HepG2 (cell line): ENCODE measurements at regions not wholly inside any gene's neighbourhood (a gene's known extent, or its start where the extent isn't known, plus 50 kb on each side); places are given as distances from the start of the nearest gene placed in this dataset.

Experiments
- ATAC-seq: fragments of 200-7000 bp; cut with Tn5 transposase; 3 replicates; pipeline ENCODE4 v1.9.1; 2020; ENCODE audit warnings: mild to moderate bottlenecking, moderate library complexity
- BruUV-seq: library from RNA; stranded (reverse); fragments of 400-500 nt; replicated peaks from 2 replicates; lab custom pipeline; 2021; lab: Mats Ljungman, UMichigan
- CTCF ChIA-PET: fragments of 300-600 bp; formaldehyde crosslinking; extraction: SDS; loops from one replicate; lab custom pipeline; 2021; ENCODE audit warnings: low total read pairs, inconsistent platforms, low intra/inter-chr PET ratio; lab: Yijun Ruan, JAX
- POLR2A ChIA-PET: fragments of 350-600 bp; sonication (Branson Sonifier 250); formaldehyde crosslinking; loops from one replicate; lab custom pipeline; 2020; ENCODE audit warnings: antibody characterized with exemption, inconsistent platforms; lab: Yijun Ruan, JAX
- DNase-seq: peaks from one replicate; pipeline ENCODE4 v3.0.0-alpha.2; 2015; ENCODE audit warnings: low spot score
- FAIRE-seq: peaks from 3 replicates; lab custom pipeline; 2011; peaks lifted over from hg19 to GRCh38; lab: Jason Lieb, UNC
- H2AFZ ChIP-seq: one replicate; pipeline ENCODE4 v1.6.1; 2011; ENCODE audit warnings: low read length, inconsistent platforms
- H3K27ac ChIP-seq: fragments of 300-600 bp; 3 replicates; pipeline ENCODE4 v1.8.0; 2011; ENCODE audit warnings: mixed run types, mild to moderate bottlenecking, mixed read lengths, low read length, inconsistent platforms; ENCODE audit not compliant: insufficient read depth; ENCODE audit errors: extremely low read length
- H3K27me3 ChIP-seq, 2 experiments: fragments of 200-600 bp in 1 of 2; 2 replicates in 1 of 2; 3 replicates in 1 of 2; pipeline versions ENCODE4 v1.6.0 to v1.8.0; 2011; ENCODE audit warnings: low read length in 2 of 2, mild to moderate bottlenecking in 2 of 2, moderate library complexity in 2 of 2, inconsistent platforms in 1 of 2; ENCODE audit not compliant: insufficient read depth in 2 of 2, control insufficient read depth in 1 of 2
- H3K36me3 ChIP-seq, 2 experiments: fragments of 200-600 bp in 1 of 2; replicated peaks in 1 of 2; 2 replicates in 1 of 2; 3 replicates in 1 of 2; pipeline versions ENCODE4 v1.5.1 to v1.8.0; 2011; ENCODE audit warnings: low read length in 2 of 2, inconsistent platforms in 1 of 2; ENCODE audit not compliant: insufficient read depth in 2 of 2, control insufficient read depth in 1 of 2
- H3K4me1 ChIP-seq: 2 replicates; pipeline ENCODE4 v1.5.1; 2012; ENCODE audit warnings: low read length, inconsistent platforms; ENCODE audit not compliant: insufficient read depth
- H3K4me2 ChIP-seq: 2 replicates; pipeline ENCODE4 v1.6.0; 2011; ENCODE audit warnings: low read depth, low read length, inconsistent platforms
- H3K4me3 ChIP-seq, 3 experiments: fragments of 200-600 bp in 1 of 3; sonication (generic), shearing (Covaris generic) in 1 of 3; replicated peaks in 1 of 3; 2 replicates each; pipeline ENCODE4 v1.5.1; 2011 to 2016; ENCODE audit warnings: low read length in 3 of 3, inconsistent platforms in 2 of 3, low read depth in 2 of 3, mild to moderate bottlenecking in 2 of 3, control low read depth in 1 of 3, mixed read lengths in 1 of 3; ENCODE audit not compliant: insufficient read depth in 1 of 3
- H3K79me2 ChIP-seq: one replicate; pipeline ENCODE4 v1.6.1; 2011; ENCODE audit warnings: low read length, inconsistent platforms; ENCODE audit not compliant: insufficient read depth
- H3K9ac ChIP-seq: 2 replicates; pipeline ENCODE4 v1.6.0; 2011; ENCODE audit warnings: mild to moderate bottlenecking, low read depth, low read length, inconsistent platforms; ENCODE audit not compliant: insufficient read depth
- H3K9me3 ChIP-seq: 2 replicates; pipeline ENCODE4 v1.5.1; 2012; ENCODE audit warnings: mild to moderate bottlenecking, low read length
- H4K20me1 ChIP-seq: 2 replicates; pipeline ENCODE4 v1.6.0; 2011; ENCODE audit warnings: inconsistent platforms, mild to moderate bottlenecking, low read length, moderate library complexity; ENCODE audit not compliant: insufficient read depth
- AGO1 ChIP-seq: fragments of 200-400 bp; formaldehyde crosslinking; IDR thresholded peaks from 2 replicates; pipeline ENCODE4 v1.6.1; 2017; ENCODE audit warnings: mild to moderate bottlenecking, low read depth, low read length, moderate library complexity; ENCODE audit not compliant: poor library complexity, severe bottlenecking
- CBX1 ChIP-seq: IDR thresholded peaks from one replicate; pipeline ENCODE4 v1.6.1; 2016; ENCODE audit warnings: antibody characterized with exemption, low read depth
- HNRNPLL ChIP-seq: fragments of 200-400 bp; formaldehyde crosslinking; IDR thresholded peaks from 2 replicates; pipeline ENCODE4 v1.6.1; 2017; ENCODE audit warnings: mild to moderate bottlenecking, low read depth, low read length; ENCODE audit not compliant: poor library complexity, severe bottlenecking
- NAIF1 ChIP-seq: sonication (generic); formaldehyde crosslinking; IDR thresholded peaks from 2 replicates; pipeline ENCODE4 v1.5.0; 2020; ENCODE audit warnings: mild to moderate bottlenecking, missing genetic modification reagents, borderline replicate concordance
- SCMH1 ChIP-seq: sonication (generic); formaldehyde crosslinking; IDR thresholded peaks from 2 replicates; pipeline ENCODE4 v1.9.0; 2021; ENCODE audit warnings: missing genetic modification reagents, mild to moderate bottlenecking, borderline replicate concordance
- SP4 ChIP-seq: sonication (generic); formaldehyde crosslinking; IDR thresholded peaks from 2 replicates; pipeline ENCODE4 v1.8.1; 2023; ENCODE audit warnings: mild to moderate bottlenecking, missing genetic modification reagents
- SRSF1 ChIP-seq: fragments of 200-400 bp; formaldehyde crosslinking; optimal IDR thresholded peaks from 2 replicates; pipeline ENCODE3; 2017; ENCODE audit warnings: mild to moderate bottlenecking, low read depth, low read length, moderate library complexity
- SRY ChIP-seq: sonication (generic); formaldehyde crosslinking; IDR thresholded peaks from 2 replicates; pipeline ENCODE4 v1.8.0; 2022; ENCODE audit warnings: mild to moderate bottlenecking, missing genetic modification reagents
- ZFP41 ChIP-seq: sonication (generic); formaldehyde crosslinking; IDR thresholded peaks from 2 replicates; pipeline ENCODE4 v1.4.0; 2020; ENCODE audit warnings: mild to moderate bottlenecking, missing genetic modification reagents, borderline replicate concordance
- ZNF292 ChIP-seq: sonication (generic); formaldehyde crosslinking; IDR thresholded peaks from 2 replicates; pipeline ENCODE4 v1.8.1; 2022; ENCODE audit warnings: mild to moderate bottlenecking, low read depth, missing genetic modification reagents, borderline replicate concordance
- ZNF44 ChIP-seq: sonication (generic); formaldehyde crosslinking; IDR thresholded peaks from 2 replicates; pipeline ENCODE4 v1.5.1; 2020; ENCODE audit warnings: mild to moderate bottlenecking, missing genetic modification reagents
- WGBS: methylation state at CpG from one replicate; pipeline ENCODE4 v1.1.6; 2017; ENCODE audit warnings: low lambda C conversion rate; 5-methylcytosine and 5-hydroxymethylcytosine counted together
- in situ Hi-C: cut with HindIII; loops from 2 replicates; pipeline ENCODE4 v1.10.0; 2017; ENCODE audit warnings: low pct_unique_long_range_greater_than_20kb; ENCODE audit not compliant: extremely low pct_ligation_motif_present
- intact Hi-C: fragments of 100-400 bp; cut with micrococcal nuclease; formaldehyde crosslinking; loops from one replicate; pipeline ENCODE4 v1.10.0; 2022; ENCODE audit not compliant: unreplicated experiment
- TF ChIP-seq, protein P1 (sequence below): sonication (generic); formaldehyde crosslinking; IDR thresholded peaks from 2 replicates; pipeline ENCODE4 v1.9.0; 2021; ENCODE audit warnings: missing genetic modification reagents, borderline replicate concordance
- TF ChIP-seq, protein P2 (sequence below): sonication (generic); formaldehyde crosslinking; IDR thresholded peaks from 2 replicates; pipeline ENCODE4 v1.8.1; 2023; ENCODE audit warnings: mild to moderate bottlenecking, inconsistent platforms, moderate library complexity, missing genetic modification reagents, borderline replicate concordance
- TF ChIP-seq, protein P3 (sequence below): sonication (generic); formaldehyde crosslinking; IDR thresholded peaks from 2 replicates; pipeline ENCODE4 v1.5.1; 2020; ENCODE audit warnings: mild to moderate bottlenecking, missing genetic modification reagents, moderate library complexity

DNA sequence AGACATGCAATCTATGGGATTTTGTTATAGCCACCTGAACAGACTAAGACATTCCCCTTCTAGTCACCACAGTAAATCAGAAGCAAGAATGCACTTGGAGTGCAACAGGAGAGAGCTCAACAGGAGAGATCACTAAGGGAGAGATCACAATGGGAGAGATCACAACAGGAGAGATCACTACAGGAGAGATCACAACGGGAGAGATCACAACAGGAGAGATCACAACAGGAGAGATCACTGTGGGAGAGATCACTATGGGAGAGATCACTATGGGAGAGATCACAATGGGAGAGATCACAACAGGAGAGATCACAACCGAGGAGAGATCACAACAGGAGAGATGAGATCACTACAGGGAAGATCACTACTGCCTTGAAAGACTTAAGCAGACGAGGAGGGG, 238.5 kb upstream of the PITRM1 start:
- no peak overlapping the region for H2AFZ ChIP-seq
- H3K27ac ChIP-seq, result no peak overlapping the region
- no peak for DNase-seq
- no peaks in the 10 kb centered on the region for H4K20me1 ChIP-seq
- H3K36me3 ChIP-seq, result no peaks in the 10 kb centered on the region
- no TSS peak for BruUV-seq
- ChIA-PET CTCF (no interaction called here), POLR2A (no interaction called here)
- intact Hi-C loops, result no loop called here
- no peak; the same call in 2 of the 3 replicates for ATAC-seq
- TF ChIP-seq CBX1, result no peak
- TF ChIP-seq NAIF1 (CRISPR knock-in tag), result no peak
- no peak for TF ChIP-seq ZNF44
- TF ChIP-seq, protein P1, sequence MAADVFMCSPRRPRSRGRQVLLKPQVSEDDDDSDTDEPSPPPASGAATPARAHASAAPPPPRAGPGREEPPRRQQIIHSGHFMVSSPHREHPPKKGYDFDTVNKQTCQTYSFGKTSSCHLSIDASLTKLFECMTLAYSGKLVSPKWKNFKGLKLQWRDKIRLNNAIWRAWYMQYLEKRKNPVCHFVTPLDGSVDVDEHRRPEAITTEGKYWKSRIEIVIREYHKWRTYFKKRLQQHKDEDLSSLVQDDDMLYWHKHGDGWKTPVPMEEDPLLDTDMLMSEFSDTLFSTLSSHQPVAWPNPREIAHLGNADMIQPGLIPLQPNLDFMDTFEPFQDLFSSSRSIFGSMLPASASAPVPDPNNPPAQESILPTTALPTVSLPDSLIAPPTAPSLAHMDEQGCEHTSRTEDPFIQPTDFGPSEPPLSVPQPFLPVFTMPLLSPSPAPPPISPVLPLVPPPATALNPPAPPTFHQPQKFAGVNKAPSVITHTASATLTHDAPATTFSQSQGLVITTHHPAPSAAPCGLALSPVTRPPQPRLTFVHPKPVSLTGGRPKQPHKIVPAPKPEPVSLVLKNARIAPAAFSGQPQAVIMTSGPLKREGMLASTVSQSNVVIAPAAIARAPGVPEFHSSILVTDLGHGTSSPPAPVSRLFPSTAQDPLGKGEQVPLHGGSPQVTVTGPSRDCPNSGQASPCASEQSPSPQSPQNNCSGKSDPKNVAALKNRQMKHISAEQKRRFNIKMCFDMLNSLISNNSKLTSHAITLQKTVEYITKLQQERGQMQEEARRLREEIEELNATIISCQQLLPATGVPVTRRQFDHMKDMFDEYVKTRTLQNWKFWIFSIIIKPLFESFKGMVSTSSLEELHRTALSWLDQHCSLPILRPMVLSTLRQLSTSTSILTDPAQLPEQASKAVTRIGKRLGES (CRISPR knock-in tag), result no peak
- WGBS, result 7% methylated on average over 3 of the region's 3 CpGs
- H3K79me2 ChIP-seq, result no peaks in the 10 kb centered on the region
- no peak overlapping the region for H3K4me3 ChIP-seq
- peaks cover 7 to 47% of the 10 kb centered on the region in 2 experiments; a peak in 4 of 5 replicates for H3K27me3 ChIP-seq
- in situ Hi-C loops, result no loop called here
- H3K9ac ChIP-seq, result no peak overlapping the region
- H3K4me1 ChIP-seq, result no peaks in the 10 kb centered on the region
- H3K4me2 ChIP-seq, result no peak overlapping the region
- H3K9me3 ChIP-seq, result no peaks in the 10 kb centered on the region
- peak; percentile 52 for FAIRE-seq

DNA sequence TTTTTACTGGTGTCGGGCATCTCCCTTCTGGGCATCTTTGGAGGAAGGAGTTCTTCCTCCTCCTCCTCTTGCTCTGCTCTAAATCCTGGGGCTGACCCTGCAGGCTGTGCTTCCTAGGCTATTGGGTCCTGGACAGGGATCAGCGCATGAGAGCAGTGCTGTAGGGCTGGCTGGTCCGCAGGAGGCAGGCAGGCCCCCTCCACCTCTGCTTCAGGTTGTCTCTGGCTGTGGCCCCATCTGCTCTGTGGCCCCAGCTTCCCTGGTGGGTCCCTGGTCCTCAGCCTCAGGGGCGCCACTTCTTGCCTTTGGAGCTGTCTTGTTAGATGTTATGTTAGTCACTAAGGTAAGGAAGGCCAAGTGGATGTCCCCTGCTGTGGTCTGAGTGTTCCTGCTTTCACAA, 237.3 kb upstream of the PITRM1 start:
- ChIA-PET POLR2A (no interaction called here), CTCF (no interaction called here)
- ATAC-seq (no peak), FAIRE-seq (no peak), DNase-seq (no peak)
- H3K27me3 ChIP-seq, result peaks cover 7 to 38% of the 10 kb centered on the region in 2 experiments; a peak in 4 of 5 replicates
- no peak overlapping the region for H3K27ac ChIP-seq
- in situ Hi-C loops (no loop called here), intact Hi-C loops (no loop called here)
- H2AFZ ChIP-seq, result no peak overlapping the region
- no peaks in the 10 kb centered on the region for H3K79me2 ChIP-seq
- no peaks in the 10 kb centered on the region for H3K9me3 ChIP-seq
- no peak overlapping the region for H3K9ac ChIP-seq
- H3K4me2 ChIP-seq, result no peak overlapping the region
- 0% methylated on average over 3 of the region's 4 CpGs for WGBS
- no peaks in the 10 kb centered on the region for H3K36me3 ChIP-seq
- BruUV-seq, result no TSS peak
- no peak overlapping the region for H3K4me3 ChIP-seq
- no peaks in the 10 kb centered on the region for H3K4me1 ChIP-seq
- no peaks in the 10 kb centered on the region for H4K20me1 ChIP-seq
- TF ChIP-seq SRY (no peak), ZFP41 (CRISPR knock-in tag) (no peak), SRSF1 (no peak), SCMH1 (CRISPR knock-in tag) (no peak), HNRNPLL (no peak), AGO1 (no peak), SP4 (no peak), ZNF292 (CRISPR knock-in tag) (no peak)
- TF ChIP-seq, protein P2, sequence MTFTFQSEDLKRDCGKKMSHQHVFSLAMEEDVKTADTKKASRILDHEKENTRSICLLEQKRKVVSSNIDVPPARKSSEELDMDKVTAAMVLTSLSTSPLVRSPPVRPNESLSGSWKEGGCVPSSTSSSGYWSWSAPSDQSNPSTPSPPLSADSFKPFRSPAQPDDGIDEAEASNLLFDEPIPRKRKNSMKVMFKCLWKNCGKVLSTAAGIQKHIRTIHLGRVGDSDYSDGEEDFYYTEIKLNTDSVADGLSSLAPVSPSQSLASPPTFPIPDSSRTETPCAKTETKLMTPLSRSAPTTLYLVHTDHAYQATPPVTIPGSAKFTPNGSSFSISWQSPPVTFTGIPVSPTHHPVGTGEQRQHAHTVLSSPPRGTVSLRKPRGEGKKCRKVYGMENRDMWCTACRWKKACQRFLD (CRISPR knock-in tag), result no peak
- TF ChIP-seq, protein P3, sequence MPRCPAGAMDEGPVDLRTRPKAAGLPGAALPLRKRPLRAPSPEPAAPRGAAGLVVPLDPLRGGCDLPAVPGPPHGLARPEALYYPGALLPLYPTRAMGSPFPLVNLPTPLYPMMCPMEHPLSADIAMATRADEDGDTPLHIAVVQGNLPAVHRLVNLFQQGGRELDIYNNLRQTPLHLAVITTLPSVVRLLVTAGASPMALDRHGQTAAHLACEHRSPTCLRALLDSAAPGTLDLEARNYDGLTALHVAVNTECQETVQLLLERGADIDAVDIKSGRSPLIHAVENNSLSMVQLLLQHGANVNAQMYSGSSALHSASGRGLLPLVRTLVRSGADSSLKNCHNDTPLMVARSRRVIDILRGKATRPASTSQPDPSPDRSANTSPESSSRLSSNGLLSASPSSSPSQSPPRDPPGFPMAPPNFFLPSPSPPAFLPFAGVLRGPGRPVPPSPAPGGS (CRISPR knock-in tag), result no peak
